HL-60 (cell line): ENCODE measurements at regions not wholly inside any gene's neighbourhood (a gene's known extent, or its start where the extent isn't known, plus 50 kb on each side); places are given as distances from the start of the nearest gene placed in this dataset.

ENCODE experiments used
- GABPA ChIP-seq: IDR thresholded peaks from 2 replicates; pipeline ENCODE4 v1.6.1; 2012; ENCODE audit warnings: low read depth
- TF ChIP-seq, protein P1 (sequence below): IDR thresholded peaks from one replicate; pipeline ENCODE4 v1.5.1; 2011; ENCODE audit warnings: low read length, control low read depth, inconsistent platforms; ENCODE audit not compliant: insufficient read depth

GRCh38 chr1:115419571-115419970, 81.5 kb upstream of the NGF start:
- TF ChIP-seq, protein P1, sequence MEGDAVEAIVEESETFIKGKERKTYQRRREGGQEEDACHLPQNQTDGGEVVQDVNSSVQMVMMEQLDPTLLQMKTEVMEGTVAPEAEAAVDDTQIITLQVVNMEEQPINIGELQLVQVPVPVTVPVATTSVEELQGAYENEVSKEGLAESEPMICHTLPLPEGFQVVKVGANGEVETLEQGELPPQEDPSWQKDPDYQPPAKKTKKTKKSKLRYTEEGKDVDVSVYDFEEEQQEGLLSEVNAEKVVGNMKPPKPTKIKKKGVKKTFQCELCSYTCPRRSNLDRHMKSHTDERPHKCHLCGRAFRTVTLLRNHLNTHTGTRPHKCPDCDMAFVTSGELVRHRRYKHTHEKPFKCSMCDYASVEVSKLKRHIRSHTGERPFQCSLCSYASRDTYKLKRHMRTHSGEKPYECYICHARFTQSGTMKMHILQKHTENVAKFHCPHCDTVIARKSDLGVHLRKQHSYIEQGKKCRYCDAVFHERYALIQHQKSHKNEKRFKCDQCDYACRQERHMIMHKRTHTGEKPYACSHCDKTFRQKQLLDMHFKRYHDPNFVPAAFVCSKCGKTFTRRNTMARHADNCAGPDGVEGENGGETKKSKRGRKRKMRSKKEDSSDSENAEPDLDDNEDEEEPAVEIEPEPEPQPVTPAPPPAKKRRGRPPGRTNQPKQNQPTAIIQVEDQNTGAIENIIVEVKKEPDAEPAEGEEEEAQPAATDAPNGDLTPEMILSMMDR: no peak
- no peak for TF ChIP-seq GABPA
